CD4-positive, alpha-beta T cell treated with Interleukin-21 for 1 hour (primary cell): ENCODE measurements at regions not wholly inside any gene's neighbourhood (a gene's known extent, or its start where the extent isn't known, plus 50 kb on each side); places are given as distances from the start of the nearest gene placed in this dataset.

Experiments used
- DNase-seq: peaks from one replicate; pipeline ENCODE4 v3.0.0-alpha.2; 2020

DNA sequence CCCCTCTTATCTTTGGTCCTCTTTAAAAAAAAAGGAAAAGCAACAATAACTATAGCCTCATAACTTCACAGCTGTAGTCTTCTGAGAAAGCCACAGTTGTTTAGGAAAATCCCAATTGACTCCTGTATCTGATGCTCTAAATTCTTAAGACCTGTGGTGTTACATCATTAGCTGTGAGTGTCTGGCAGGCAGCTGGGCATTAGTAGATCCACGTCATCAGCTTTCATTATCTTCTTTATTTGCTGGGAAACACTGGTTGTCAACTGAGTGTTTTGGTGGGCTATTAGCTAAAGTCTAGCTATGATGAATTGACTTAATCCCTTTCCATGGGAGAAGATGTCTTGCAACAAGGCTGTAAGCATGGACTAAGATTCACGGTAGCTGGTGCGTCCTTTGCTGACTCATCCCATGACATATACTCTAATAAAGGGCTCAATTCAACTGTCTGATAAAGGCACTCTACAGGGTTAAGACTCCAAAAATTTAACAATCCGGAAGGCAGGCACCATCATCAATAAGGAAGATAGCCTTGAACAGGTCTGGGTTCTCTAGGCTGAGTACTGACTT, 517.2 kb downstream of the PLCL1 start:
- no peak for DNase-seq

DNA sequence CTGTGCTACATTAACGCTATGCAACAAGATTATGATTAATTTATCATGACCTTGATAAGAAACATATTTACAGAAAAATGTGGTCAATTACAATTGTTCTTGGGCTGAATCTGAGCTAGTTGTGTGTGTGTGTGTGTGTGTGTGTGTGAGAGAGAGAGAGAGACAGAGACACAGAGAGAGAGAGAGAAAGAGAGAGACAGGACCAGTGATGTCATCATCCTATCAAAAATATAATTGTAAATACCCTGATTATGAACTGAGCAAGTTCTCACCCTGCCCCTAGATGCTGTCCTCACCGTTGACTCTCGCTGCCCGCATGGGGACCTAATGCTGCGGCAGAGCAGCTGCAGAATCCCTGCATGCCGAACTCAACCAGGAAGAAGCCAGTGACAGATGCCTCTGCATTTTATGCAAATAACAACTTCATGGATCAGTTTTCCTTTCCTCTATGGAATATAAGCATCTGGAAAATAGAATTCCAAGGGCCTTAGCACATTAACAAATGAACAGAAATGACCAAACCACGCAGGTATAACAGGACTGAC, 512.5 kb downstream of the PLCL1 start:
- no peak for DNase-seq

DNA sequence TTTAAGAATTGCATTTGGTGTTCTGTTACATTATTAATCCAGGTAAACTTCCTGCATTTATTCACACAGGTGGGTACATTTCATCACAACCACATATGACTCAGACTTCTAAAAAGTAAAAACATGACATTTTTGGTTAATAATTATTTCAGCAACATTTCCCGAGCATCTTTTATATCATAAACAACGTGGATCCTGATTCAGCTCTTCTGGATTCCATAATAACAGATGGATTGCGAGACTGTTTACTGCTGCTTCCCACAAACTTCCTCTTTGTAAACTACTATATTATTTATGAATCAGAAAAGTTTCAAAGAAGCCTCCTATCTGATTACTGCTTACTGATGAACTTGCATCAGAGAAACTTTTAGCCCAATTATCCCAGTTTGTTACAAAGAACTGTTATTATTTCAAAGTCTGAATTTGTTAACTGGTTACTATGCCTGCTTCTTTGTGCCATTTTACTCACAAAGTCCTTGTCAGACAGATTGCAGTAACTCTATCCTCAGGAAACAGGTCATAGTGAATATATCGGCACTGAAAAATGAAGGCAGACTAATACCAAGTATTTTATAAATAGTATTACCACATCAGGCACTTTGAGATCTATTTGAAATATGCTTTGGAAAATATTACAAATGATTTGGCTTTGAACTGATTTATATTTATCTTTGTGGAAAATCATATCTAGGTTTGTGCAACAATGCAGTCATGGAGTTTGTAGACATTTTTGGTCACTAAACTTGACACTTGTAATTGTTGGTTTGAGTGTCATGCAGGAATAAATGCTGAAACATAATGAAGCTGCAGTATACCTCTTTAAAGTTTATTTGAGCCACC, 511.6 kb downstream of the PLCL1 start:
- no peak for DNase-seq

DNA sequence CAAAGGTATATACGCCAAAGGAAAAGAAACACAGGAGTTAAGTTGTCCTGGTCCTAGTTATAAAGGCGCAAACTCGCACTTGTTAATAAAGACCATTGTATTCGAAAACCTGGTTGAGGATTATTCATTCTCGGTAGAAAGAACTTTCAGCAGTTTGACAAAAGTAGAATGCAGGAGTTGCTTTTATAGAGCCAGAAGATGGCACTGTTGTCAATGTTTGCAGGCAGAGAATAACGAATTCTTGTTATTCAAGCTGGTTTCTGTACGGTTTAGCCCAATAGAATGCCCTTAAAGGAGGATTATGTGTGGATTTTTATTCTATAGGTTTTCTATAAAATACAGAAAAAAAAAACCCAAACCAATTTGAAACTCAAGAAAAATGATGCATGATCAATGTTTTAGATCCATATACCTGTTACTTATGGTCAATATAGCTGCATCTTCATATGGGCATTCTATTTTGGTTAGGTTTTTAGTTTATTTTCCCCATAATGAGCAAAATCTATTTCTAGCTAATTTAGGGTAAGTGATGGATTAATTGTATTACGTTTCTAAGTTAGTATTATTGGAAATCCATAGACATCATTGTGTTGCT, 510.3 kb downstream of the PLCL1 start:
- DNase-seq, result peak; percentile 42

DNA sequence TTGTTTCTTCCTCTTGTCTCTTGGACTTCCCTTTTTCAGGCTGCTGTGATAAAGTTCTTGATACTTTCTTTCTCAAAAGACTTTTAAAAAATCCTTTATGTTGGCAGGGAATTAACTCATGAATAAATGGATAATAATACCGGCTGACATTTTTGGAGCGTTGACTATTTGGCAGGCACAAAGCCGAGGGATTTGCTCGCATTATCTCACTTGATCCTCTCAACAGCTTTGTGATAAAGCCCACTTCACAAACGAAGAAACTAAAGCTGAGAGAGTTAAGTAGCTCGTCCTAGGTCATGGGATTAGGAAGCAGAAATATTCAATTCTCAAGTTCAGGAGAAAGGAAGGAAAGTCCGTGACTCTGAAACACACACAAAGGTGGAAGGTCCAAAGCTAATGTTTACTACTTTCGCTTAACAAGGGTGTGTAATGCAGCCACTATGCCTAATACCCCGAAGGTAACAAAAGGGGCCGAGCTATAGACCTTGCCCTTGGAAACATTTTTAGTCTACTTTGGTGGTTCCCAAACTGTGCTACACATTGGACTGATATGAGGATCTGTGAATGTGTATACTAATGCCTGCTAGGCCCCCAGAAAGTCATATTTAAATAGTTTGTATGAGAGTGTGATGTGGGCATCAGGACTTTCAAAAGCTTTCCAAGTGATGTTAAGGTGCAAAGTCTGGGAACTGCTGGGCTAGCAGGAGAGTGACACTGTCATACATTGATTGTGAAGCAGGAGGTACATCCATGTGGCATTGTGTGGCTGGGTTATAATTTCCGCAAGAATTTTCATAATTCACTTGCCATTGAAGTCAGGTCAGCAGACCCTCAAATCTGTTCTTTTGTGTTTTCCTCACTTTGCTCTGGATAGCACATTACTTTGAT, 508.4 kb downstream of the PLCL1 start:
- no peak for DNase-seq

DNA sequence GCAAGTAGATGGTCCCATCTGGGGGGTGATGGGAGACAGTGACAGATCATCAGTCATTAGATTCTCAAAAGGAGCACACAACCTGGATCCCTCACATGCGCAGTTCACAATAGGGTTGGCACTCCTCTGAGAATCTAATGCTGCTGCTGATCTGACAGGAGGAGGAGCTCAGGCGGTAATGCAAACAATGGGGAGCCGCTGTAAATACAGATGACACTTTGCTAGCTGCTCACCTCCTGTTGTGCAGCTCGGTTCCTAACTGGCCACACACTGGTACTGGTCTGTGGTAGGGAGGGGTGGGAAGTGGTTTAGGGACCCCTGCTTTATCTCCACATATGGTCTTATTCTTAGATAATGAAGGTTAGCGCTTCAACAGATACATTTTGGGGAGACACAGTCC, 506.6 kb downstream of the PLCL1 start:
- no peak for DNase-seq

DNA sequence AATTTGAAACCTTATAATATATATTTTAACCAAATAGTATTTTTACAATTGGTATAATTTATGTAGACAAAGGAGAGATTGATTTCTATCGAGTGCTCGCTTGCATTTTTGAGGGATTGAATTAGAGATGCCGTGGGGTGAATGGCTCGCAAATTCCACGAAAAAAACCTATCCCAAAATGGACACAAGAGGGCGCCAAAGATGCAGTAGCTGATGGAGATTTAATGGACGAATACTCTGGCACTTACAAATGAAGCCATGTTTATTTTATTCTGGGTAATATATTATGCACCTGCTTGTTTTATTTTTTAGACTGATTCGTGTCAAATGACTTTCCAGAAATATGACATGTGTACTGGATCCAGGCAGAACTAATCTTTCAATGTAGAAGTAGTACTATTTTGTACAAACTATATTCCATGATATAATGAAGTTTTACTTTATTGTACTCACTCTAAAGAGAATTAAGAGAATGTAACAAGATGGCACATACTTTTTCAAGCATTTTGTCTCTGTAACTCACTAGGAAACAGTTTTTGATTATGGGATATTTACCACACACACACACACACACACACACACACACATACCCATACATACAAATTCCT, 505.4 kb downstream of the PLCL1 start:
- DNase-seq, result peak; percentile 64

DNA sequence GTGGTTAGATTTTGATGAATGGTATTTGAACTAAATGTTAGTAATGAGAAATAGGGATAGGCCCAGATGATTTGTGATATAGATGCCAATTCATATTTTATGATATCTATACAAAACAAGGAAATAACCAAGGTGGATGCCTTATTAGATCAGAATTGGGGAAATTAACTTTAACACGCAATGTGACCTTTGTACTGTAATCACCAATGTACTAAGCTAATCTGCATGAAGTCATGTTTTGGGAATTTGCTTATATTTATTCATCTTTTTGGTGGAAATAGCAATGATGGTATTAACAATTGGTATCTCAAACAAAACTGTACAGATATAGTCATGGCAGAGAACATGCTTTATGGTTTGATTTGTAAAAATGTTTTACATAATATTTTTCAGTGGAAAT, 504.7 kb downstream of the PLCL1 start:
- no peak for DNase-seq

DNA sequence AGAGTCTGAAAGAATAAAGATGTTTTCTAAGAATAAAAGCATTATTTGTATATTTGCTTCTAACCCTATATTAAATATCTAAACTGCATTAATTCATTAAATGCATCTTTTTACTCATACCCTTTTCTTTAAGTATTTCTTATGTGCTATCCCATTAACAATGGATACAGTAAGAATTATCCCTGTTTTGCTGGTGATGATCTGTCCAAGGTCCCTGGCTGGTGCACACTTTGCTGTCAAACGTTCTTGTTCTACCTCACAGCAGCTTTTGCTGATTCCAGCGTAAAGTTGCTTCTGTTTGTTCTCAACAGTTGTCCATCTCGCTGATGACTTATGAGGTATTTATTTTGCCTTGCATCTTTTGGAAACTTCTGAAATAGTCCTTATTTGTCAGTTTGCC, 504.0 kb downstream of the PLCL1 start:
- no peak for DNase-seq

DNA sequence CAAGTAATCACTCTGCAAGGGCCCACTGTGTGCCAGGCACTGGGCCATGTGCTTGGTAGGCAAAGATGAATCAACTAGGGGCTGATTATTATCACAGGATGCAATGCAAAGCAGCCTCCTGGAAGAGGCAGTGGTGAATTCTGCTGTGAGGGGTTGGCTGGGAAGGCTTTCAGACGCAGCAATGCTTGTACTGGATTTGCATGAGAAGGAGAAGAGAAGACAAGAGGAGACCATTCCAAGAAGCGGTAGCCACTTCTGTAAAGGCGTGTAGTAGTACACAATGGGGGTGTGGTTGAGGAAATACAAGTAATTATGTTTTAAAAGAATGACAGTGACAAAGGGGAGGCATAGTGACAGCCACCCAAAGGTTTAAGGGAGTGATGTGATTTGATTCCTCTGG, 502.7 kb downstream of the PLCL1 start:
- no peak for DNase-seq

DNA sequence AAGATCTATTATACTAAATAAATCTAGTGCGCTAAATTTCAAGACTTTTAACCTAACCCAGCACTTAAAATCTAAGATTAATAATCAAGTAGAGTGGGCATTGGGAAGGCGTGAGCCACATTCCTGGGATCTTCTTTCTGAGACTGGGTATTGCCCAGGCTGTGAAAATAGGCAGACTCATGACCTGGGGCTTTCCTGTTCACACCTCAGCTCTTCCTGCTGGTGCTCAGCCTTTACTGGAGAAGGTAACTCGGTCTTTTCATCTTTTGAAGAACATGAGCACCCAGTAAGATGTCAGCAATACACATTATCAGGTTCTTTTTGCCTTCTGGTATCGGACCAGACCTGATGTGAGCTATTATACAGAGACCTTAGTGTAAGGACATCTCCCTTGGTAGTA, 500.5 kb downstream of the PLCL1 start:
- DNase-seq, result no peak

DNA sequence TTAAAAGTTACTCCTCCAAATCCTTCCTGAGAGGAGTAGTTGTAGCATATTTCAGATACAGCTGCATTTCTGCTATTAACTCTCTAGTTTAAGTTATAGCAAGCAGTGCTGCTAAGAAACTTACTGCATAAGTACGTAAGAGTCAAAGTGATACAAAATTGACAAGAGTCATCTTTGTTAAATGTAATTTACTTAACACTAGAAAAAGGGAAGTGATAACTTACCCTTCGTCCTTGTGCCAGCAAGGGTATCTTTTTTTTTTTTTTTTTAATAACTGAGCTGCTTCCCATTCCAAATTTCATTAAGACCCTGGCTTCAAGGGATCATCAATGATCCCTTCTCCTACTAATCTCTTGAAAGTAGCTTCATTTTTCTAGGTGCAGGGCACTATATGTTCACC, 493.0 kb downstream of the PLCL1 start:
- no peak for DNase-seq

DNA sequence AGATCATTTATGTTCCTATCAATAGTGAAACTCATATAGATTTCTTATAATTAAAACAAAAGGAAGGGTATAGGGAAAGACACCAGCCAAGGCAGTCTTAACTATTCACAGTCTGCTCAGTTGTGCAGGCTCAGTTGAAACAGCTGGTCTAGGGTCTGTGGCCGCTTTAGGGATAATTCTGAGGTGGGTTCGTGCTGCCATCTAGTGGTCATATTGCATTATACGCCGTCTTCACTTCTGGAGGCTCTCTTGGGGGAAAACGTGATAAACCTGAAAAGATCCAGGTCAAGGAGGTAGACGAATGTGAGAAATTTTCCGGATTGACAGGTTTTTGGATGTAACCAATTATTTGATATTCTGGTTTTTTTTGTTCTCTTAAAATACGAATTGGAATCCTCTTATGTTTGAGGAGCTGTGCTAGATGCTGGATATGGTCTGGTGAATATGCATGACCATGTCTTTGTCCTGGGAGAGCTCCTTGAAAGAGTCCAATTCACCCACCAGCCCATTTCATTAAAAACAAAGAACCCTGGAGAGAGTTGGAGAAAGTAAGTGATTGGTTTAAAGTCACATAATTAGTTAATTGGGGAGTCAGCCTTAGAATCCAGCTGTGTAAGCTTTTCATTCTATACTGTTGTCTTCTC, 492.4 kb downstream of the PLCL1 start:
- DNase-seq, result peak; percentile 64

DNA sequence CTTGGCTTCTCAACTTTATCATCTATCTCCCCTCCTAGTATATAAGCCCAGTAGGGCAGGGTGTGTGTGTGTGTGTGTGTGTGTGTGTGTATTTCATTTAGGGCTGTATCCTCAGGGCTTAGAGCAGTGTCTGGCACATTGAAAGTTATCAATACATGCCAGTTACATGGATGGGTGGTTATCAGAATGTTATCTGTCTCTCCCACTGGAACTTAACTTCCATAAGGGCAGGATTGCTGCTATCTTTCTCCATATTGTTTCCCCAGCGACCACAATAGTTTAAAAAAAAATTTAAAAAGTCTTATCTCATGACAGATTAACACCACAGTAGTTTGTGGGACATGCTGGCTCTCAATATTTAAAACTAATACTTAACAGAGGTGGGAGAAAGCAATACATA, 488.9 kb downstream of the PLCL1 start:
- DNase-seq, result no peak

DNA sequence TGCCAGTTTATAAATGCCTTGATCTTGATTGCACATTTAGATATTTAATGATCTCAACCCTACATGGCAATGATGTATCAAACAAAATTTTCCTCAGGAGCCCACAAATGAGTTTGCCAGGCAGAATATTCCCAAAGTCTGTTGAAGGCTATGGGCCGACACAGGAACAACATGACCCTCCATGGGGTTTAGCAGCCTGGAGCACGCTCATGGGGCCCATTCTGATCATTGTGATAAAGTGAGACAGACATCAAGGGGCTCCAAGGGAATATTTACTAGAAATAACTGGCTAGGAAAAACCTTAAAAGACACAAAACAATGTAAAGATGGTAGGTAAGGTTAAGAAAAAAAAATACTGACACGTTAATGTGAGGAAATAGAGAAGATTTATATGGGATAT, 485.4 kb downstream of the PLCL1 start:
- DNase-seq, result no peak

DNA sequence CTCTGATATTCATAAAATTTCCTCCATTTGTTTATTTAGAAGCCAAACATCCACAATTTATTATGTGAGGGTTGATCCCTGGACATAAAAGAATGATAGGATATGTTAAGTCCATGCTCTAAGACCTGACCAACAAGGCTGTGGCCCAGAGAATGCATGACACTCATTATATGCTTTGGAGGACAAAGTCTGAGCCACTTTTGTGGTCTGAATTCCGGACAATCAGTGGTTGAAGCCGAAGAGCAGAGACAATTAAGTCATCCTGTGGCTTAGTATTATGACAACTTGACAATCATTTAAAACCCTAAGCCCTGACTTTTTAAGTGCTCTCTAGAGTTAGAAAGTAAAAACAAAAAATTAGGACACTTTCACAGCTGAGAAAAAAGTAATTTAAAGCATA, 483.3 kb downstream of the PLCL1 start:
- DNase-seq, result no peak

DNA sequence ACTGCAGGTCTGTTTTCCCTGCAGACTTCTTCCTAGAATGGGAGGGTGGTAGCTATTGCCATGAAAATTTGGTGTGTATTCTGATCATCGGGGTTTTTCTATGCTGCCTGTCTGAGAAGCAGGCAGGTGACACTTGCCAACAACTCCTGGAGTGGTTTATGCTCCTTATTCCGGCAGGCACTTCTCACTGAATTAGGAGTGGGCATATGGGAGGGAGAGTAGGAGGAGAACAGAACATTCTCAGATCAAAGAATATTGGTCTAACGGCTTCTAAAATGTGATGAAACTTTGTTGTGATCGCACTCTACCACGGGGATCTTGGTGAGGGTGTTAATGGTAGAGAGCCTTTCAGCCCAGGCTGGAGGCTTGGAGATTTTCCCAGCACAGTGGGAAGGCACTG, 480.8 kb downstream of the PLCL1 start:
- DNase-seq, result no peak

DNA sequence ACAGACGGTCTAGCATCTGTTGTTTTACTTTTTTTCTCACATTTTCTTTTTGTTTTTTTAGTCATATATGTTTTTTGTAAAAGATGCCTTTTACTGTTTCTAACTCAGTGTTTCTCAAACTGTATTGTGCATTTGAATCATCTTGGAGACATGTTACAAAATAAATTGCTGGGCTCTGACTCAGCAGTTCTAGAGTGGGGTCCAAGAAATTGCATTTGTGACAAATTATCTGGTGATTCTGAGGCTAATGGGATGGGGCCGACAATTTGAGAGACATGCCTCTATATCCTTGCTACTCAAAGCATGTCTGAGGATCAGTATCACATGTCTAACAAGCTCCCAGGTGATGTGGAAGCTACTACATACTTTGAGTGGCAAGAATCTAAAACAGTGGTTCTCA, 478.8 kb downstream of the PLCL1 start:
- DNase-seq, result no peak

DNA sequence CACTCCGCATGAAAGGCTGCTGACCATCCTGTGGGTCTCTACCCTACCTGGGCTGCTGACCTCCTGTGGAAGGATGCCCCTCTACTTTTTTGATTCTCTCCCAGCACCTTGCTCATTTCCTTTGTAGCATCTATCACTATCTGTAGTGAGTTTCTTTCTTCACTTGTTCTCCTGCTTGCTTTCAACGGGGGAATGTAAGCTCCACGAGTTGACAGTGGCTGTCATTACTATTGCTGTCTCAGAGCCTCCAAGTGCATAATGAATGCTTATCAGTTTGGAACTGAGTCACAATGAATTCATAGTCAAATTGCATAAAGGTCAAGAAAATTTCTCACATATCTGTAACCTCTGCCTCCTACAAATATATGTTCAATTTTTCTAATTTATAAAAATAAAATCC, 477.7 kb downstream of the PLCL1 start:
- no peak for DNase-seq

DNA sequence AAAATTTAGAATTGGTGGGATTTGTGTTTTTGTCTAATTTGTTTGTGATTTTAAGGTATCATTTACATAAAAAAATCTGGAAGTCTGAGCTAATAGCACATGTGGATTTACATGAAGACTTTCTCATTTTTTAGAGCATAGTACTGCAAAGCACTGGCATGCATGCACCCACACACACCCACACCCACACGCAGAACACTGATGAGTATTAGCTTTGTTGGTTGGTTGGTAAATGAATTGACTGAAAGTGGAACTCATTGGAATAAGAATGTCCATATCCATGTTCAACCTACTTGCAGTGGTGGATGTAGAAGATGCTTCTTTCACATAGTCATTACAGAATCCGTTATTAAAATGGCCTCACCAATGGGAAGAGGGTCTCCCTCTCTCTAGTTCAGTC, 475.8 kb downstream of the PLCL1 start:
- DNase-seq, result no peak

DNA sequence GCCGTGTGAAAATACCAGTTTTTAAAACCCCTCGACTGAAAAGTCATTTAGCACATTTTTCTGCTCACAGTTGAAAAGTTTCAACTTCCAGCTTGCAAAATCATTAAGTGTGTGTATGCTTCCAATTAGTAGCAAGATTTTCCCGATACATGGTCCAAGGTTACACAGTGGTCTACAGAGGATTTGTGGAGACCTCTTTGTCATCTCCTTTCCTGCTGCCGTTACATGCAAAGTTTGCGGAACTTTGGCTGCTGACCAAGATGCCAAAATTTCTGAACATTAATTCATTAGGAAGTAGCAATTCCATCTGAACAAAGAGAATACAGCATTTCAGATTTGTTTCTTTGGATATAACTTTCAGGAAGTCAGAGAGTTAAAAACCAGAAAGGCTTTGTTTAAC, 474.6 kb downstream of the PLCL1 start:
- no peak for DNase-seq

DNA sequence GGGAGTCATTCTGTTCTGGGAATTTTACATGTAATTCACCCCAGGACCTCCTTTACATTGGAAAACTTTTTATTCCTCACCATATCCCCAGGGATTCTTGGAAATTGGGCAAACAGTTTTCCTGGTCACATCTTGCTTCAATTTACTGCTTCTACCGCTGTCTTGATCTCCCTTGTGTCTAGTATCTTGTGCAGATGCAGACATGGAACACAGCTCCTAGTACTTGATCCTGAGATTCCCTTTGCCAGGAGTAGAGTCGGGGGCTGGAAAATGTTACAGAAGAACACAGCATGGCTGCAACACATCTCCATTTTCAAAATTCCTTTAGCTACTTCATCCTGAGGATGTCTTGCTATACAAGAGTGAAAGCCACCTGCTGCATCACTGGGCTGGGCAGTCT, 472.8 kb downstream of the PLCL1 start:
- DNase-seq, result no peak
